RWPE1 (cell line): ENCODE measurements at regions not wholly inside any gene's neighbourhood (a gene's known extent, or its start where the extent isn't known, plus 50 kb on each side); places are given as distances from the start of the nearest gene placed in this dataset.

Source experiments
- CTCF ChIA-PET: fragments of 350-600 bp; sonication (Branson Sonifier 250); formaldehyde crosslinking; extraction: SDS; loops from one replicate; lab custom pipeline; 2021; lab: Yijun Ruan, JAX
- POLR2A ChIA-PET: fragments of 400-600 bp; formaldehyde crosslinking; extraction: SDS; loops from one replicate; lab custom pipeline; 2020; ENCODE audit warnings: antibody characterized with exemption; ENCODE audit not compliant: low non-redundant PET; lab: Yijun Ruan, JAX
- DNase-seq: peaks from one replicate; pipeline ENCODE4 v3.0.0; 2012; ENCODE audit warnings: low spot score
- H3K27ac ChIP-seq: fragments of 450-650 bp; 2 replicates; pipeline ENCODE4 v1.5.1; 2017
- TF ChIP-seq, protein P1 (sequence below): fragments of 450-650 bp; conservative IDR thresholded peaks from 2 replicates; pipeline ENCODE4 v1.5.1; 2017; ENCODE audit warnings: low read depth, mild to moderate bottlenecking

DNA sequence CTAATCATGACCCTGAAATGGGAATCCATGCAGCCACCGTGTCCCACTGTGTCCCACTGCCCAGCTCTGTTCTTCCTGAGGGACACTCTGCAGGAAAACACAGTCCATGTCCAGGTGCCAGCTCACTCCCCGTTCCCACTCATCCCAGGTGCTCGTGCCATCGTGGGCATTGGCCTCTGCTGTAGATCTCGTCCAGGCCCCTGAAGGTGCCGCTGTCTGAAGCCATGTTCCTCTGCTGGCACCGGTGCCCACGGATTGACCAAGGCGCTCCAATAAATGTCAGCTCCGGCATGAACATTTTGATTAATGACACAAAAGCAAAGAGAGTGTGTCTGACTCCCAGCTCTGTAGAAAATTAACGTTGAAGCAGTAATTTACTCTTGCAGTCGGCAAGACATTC, 280.1 kb upstream of the SALL3 start:
- DNase-seq, result no peak
- ChIA-PET POLR2A (no interaction called here), CTCF (no interaction called here)
- TF ChIP-seq, protein P1, sequence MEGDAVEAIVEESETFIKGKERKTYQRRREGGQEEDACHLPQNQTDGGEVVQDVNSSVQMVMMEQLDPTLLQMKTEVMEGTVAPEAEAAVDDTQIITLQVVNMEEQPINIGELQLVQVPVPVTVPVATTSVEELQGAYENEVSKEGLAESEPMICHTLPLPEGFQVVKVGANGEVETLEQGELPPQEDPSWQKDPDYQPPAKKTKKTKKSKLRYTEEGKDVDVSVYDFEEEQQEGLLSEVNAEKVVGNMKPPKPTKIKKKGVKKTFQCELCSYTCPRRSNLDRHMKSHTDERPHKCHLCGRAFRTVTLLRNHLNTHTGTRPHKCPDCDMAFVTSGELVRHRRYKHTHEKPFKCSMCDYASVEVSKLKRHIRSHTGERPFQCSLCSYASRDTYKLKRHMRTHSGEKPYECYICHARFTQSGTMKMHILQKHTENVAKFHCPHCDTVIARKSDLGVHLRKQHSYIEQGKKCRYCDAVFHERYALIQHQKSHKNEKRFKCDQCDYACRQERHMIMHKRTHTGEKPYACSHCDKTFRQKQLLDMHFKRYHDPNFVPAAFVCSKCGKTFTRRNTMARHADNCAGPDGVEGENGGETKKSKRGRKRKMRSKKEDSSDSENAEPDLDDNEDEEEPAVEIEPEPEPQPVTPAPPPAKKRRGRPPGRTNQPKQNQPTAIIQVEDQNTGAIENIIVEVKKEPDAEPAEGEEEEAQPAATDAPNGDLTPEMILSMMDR, result no peak
- no peak overlapping the region for H3K27ac ChIP-seq

DNA sequence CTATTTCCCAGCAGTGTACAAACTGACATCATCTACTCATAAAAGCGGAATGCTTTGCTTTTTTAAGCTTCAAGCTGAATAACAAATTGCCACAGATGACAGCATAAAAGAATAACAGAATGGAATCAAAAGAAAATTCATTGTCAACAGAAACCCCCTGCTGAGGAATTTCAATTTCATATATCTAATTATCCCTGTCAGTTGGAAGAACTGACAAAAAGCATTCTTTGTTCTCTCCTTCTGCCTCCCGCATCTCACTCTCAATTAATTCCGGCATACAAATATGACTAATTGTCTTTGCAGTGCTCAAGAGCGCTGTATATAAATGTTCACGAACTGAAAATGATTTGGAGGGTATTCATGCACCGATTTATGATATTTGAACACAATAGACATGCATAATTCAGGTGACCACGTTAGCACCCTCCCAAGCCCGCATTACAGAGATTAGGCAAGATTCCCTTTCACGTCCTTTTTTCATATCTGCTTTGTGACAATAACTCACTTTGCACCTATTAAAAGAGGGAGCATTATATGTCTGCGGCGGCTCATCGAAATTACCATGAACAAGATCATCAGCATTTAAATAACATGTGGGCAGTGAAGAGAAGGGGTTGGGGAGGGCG, 277.7 kb upstream of the SALL3 start:
- POLR2A ChIA-PET, result no interaction called here

DNA sequence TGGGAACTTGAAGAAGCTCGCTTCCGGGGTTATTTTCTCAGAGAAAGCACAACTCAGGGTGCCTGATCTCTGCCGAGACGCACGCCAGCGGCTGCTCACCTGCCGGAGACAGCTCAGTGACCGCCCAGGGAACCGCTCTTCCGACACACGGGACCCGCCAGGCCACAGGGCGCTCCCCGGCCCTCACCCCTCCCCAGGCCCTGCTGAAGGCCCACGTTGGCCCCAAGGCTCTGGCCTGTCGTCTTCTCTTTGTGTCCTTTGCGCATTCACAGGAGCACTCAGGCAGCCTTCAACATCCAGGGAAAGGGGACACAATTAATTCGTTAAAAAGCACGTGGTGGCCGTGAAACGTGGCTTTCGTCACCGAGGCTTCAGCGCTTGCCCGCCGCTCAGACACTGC, 276.3 kb upstream of the SALL3 start:
- H3K27ac ChIP-seq, result no peak overlapping the region
- no peak for DNase-seq
- TF ChIP-seq, protein P1, result no peak
- CTCF ChIA-PET, result no interaction called here
- POLR2A ChIA-PET, result no interaction called here

More for the DNA sequence above, 277.7 kb upstream of the SALL3 start:
- TF ChIP-seq, protein P1, result no peak
- no peak for DNase-seq
- CTCF ChIA-PET, result no interaction called here
- no peak overlapping the region for H3K27ac ChIP-seq

GRCh38 chr18:78704971-78705461, 274.6 kb upstream of the SALL3 start:
- CTCF ChIA-PET, result no interaction called here
- TF ChIP-seq, protein P1, result no peak
- no peak overlapping the region for H3K27ac ChIP-seq
- POLR2A ChIA-PET, result no interaction called here
- DNase-seq, result no peak

DNA sequence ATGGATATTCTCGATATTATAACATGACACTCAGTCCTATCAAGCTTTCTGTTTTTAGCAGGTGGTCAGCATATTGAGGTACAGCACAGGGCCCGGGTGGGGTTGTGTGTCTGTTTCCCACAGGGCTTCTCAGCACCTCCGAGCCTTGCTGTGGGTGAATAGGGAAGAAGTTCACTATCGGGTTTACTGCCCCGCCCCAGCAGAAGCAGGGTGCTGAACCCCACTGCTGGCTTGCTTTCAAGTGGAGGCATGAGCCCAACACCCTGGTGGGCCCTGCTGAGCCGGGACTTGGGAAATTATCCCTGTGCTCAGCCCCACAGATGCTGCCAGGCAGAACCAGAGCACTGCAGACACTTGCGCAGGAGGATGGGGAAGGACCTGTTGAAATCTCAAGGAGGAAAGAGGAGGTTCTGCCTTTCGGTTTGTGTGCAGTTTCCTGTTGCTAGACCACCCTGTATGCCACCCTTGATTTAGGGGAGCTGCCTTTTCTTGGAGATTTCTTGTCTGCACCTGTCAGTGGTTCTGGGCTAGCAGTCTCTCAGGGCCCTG, 270.3 kb upstream of the SALL3 start:
- no peak for DNase-seq
- no peak overlapping the region for H3K27ac ChIP-seq
- ChIA-PET CTCF (no interaction called here), POLR2A (no interaction called here)
- TF ChIP-seq, protein P1, result no peak

GRCh38 chr18:78711316-78711715, 268.3 kb upstream of the SALL3 start:
- no peak for DNase-seq
- TF ChIP-seq, protein P1, result no peak
- ChIA-PET CTCF (no interaction called here), POLR2A (no interaction called here)
- no peak overlapping the region for H3K27ac ChIP-seq
